ENCODE measurements at regions not wholly inside any gene's neighbourhood (a gene's known extent, or its start where the extent isn't known, plus 50 kb on each side); places are given as distances from the start of the nearest gene placed in this dataset.
"Not testable (repeated sequence)": the region's sequence is repeated elsewhere in the genome, so short reads cannot be mapped to it uniquely, and the experiment has no call there.

DNA sequence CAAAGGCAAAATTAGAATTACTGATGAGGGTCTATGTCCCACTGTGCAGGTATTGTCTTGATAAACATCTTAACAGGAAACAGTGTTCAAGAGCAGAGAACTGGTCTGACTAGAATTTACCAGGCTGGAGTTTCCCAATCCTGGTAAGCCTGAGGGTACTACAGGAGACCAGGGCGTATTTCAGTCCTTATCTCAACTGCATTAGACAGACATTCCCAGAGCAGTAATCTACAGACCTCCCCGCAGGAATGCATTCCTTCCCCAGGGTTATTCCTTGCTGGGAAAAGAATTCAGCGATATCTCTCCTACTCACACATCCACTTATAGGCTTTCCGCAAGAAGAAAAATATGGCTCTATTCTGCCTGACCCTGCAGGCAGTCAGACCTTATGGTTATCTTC, 276.0 kb upstream of the SUCLG2 start:
- TF ChIP-seq, protein P1, sequence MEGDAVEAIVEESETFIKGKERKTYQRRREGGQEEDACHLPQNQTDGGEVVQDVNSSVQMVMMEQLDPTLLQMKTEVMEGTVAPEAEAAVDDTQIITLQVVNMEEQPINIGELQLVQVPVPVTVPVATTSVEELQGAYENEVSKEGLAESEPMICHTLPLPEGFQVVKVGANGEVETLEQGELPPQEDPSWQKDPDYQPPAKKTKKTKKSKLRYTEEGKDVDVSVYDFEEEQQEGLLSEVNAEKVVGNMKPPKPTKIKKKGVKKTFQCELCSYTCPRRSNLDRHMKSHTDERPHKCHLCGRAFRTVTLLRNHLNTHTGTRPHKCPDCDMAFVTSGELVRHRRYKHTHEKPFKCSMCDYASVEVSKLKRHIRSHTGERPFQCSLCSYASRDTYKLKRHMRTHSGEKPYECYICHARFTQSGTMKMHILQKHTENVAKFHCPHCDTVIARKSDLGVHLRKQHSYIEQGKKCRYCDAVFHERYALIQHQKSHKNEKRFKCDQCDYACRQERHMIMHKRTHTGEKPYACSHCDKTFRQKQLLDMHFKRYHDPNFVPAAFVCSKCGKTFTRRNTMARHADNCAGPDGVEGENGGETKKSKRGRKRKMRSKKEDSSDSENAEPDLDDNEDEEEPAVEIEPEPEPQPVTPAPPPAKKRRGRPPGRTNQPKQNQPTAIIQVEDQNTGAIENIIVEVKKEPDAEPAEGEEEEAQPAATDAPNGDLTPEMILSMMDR (conservative IDR thresholded peaks at IDR 0.05; ENCODE audit: low read length): not testable (repeated sequence)
- TF ChIP-seq EZH2phosphoT487 (IDR thresholded peaks at IDR 0.05; ENCODE audit: borderline replicate concordance): not testable (repeated sequence)
